B cell (primary cell): ENCODE measurements at regions not wholly inside any gene's neighbourhood (a gene's known extent, or its start where the extent isn't known, plus 50 kb on each side); places are given as distances from the start of the nearest gene placed in this dataset.

Source experiments
- CTCF ChIP-seq: fragments of 200-600 bp; IDR thresholded peaks from one replicate; pipeline ENCODE4 v1.8.0; 2022; ENCODE audit warnings: antibody characterized with exemption, mild to moderate bottlenecking
- EZH2 ChIP-seq: IDR thresholded peaks from 2 replicates; pipeline ENCODE4 v1.6.1; 2012; ENCODE audit warnings: borderline replicate concordance, low read depth, mild to moderate bottlenecking, moderate library complexity, low read length; ENCODE audit not compliant: insufficient read depth, poor library complexity, severe bottlenecking

- TF ChIP-seq CTCF, result no peak
- TF ChIP-seq EZH2, result no peak
Observed at GRCh38 chr3:7877312-7877711, 624.3 kb upstream of the LMCD1 start.
